Effector CD8-positive, alpha-beta T cell (primary cell): ENCODE measurements at regions not wholly inside any gene's neighbourhood (a gene's known extent, or its start where the extent isn't known, plus 50 kb on each side); places are given as distances from the start of the nearest gene placed in this dataset.
"Not testable (repeated sequence)": the region's sequence is repeated elsewhere in the genome, so short reads cannot be mapped to it uniquely, and the experiment has no call there.

Experiments
- DNase-seq: peaks from one replicate; lab custom pipeline; 2025; lab: John Stamatoyannopoulos, UW

DNA sequence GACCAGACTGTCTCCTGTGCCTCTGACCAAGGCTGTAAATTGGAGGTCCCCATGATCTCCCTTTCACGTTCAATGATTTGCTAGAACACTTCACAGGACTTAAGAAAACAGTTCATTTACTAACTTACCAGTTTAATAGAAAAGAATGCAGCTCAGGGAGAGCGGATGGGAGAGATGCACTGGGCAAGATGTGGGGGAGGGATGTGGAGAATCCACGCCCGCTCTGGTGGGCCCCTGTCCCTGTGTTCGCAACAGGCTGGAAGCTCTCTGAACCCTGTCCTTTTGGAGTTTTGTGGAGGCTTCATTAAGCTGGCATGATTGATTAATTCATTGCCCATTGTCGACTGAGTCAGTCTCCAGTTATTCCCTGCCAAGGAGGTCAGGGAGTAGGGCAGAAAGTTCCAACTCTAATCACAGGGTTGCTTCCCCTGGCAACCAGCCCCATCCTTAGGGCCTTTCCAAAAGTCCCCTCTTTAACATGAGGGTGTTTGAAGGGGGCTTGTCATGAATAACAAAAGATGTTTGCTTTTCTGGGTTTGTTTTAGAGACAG is 257.1 kb downstream of the ACKR3 start:
- no peak for DNase-seq

GRCh38 chr2:236827997-236828396 is 257.7 kb upstream of the COPS8 start:
- no peak for DNase-seq

- no peak for DNase-seq
These were observed 256.9 kb upstream of the COPS8 start for GRCh38 chr2:236828820-236829219.

DNA sequence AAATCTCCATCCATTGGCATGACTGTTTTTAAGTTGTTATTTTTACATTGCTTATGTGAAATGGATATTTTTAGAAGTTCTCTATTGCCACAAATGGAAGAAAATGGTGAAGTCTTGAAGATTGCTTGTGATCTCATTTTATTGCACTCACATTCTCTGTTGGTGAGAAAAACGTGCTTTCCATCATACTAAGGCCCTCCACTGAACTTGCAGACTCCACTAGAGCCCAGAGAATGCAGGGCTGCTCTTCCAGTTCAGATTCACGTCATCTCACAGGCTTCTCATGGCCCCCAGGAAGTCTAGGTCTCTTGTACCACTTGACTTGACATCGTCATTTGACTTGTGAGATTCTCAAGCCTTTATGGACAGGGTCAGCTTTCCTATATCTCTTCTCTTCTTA is 254.8 kb upstream of the COPS8 start:
- no peak for DNase-seq

DNA sequence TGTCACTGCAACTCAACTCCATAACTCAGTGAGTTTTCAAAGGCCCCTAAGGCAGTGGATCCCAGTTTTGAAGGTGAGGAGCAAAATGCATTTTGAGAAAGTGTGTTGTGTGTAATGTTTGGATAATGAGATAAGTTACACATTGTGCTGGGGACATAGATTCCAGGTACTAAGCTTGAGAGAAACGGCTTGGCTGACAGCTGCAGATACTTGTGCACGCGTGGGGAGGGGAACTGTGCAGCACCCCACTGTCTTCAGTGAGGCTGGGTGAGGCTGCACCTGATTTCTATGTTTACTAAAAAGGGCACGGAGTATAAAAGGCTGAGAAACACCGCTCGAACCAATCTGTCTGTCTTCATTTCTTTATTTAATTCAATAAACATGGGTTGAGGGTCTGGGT is 254.0 kb upstream of the COPS8 start:
- DNase-seq, result no peak

DNA sequence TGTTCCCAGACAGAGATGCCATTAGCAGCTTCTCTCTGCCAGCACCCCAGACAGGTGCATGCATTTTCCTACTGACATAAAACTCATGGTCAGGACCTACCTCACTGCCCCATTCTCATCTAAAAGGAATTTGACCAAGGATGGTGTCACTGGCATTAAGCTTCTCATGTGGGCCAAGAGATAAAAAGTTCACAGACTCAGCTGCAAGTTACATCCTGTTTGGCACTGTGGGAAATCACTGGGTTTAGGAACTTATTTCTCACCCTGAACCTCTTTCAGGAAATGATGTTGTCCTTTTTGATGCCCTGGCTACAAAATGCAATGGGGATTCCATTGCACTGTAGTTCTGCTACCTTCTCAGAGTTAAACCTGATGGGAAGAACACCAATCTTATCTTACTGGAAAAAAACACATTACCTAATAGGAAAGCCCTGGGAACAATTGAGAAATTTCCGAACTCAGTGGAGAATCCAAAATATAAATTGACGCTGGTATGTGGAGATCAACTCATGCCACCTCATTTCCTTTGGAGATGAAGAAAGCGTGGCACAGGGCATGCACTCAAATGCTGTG is 252.1 kb upstream of the COPS8 start:
- DNase-seq, result no peak

- DNase-seq, result no peak
These were observed 251.4 kb upstream of the COPS8 start for GRCh38 chr2:236834284-236834683.

DNA sequence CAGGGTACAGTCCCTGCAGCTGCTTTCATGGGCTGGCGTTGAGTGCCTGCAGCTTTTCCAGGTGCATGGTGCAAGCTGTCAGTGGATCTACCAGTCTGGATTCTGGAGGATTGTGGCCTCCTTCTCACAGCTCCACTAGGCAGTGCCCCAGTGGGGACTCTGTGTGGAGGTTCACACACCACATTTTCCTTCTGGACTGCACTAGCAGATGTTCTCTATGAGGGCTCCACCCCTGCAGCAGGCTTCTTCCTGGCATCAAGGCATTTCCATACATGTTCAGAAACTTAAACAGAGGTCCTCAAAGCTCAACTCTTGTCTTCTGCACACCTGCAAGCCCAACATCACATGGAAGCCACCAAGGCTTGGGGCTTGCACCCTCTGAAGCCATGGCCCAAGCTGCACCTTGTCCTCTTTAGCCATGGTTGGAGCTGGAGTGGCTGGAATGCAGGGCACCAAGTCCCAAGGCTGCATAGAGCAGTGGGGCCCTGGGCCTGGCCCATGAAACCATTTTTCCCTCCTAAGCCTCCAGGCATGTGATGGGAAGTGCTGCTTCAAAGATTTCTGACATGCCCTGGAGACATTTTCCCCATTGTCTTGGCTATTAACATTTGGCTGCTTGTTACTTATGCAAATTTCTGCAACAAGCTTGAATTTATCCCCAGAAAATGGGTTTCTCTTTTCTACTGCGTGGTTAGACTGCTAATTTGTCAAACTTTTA is 250.2 kb upstream of the COPS8 start:
- no peak for DNase-seq

GRCh38 chr2:236836028-236836427 is 249.7 kb upstream of the COPS8 start:
- not testable (repeated sequence) for DNase-seq

DNA sequence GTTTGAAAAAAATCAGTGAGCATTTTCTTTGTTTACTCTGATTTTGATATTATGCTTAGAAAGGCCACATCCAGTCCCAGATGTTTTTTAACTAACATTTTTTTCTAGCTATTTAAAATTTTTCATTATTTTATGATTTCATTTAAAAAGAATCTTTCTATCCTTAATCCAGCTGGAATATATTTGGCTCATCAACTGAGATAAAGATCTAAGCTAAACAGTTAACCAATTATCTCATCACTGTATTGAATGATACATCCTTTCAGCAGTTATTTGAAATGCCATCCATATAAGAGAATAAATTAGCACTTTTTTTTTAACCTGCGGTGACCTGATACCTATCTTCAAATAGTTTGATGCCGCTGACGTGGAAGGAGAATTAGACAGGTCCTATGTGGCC is 245.5 kb upstream of the COPS8 start:
- DNase-seq, result no peak

- DNase-seq, result no peak
These were observed 244.8 kb upstream of the COPS8 start for GRCh38 chr2:236840857-236841256.

GRCh38 chr2:236841389-236841788 is 244.3 kb upstream of the COPS8 start:
- DNase-seq, result no peak

DNA sequence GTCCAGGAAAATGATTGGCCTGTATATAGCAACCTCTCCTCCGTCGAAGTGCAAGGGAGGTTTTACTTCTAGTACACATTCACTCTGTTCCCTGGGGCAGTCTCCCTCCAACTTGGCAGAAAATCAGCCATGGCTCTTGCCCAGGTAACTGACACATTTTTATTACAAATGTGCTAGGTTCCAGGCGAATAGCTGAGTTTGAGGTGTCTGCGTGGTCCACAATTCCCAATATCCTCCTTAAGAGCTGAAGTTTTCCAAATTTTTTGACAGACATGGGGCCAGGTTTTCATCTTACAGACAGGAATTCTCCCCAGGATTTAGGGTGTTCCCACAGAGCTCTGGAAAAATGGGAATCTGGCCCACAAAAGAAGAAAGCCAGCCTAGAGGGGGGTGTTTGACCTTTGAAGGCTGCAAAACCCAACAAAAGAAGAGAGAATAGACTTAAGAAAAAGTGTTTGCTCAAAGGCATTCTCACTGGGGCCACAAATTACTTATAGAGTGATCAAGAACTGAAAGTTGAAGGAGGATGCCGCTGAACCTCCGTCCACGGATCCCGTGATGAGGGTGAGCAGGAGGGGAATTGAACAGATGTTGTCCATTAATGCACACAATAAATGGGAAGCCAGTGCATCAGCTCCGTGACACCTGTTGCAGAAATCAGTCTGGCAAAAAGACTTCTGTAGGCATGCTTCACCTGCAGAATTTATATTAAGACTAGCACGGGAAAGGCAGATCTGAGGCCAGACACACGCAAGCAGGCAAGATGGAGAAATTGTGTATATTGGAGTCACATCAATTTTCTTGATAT is 242.3 kb upstream of the COPS8 start:
- DNase-seq, result no peak

GRCh38 chr2:236844711-236845110 is 241.0 kb upstream of the COPS8 start:
- DNase-seq, result no peak

- no peak for DNase-seq
These were observed 238.7 kb upstream of the COPS8 start for GRCh38 chr2:236847023-236847422.

GRCh38 chr2:236847538-236848263 is 238.0 kb upstream of the COPS8 start:
- DNase-seq, result no peak

DNA sequence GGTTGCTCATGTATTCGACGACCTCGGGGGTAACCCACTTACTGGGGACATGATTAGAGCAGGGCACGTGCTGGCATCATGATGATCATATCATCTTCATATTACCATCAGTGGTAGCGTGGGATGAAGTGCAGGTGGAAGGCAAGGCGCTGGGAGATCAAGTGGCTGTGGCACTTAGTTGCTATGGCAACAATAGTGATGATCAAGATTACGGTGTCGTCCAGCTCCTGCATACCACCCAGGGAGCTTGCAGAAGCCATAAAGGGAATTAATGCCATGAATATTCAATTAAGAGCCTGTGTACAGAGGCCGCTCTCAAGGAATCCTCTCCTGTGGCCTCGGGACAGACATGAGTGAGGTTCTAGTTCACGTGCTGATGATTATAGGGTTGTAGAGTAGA is 237.2 kb upstream of the COPS8 start:
- DNase-seq, result no peak

- DNase-seq, result no peak
These were observed 236.2 kb upstream of the COPS8 start for GRCh38 chr2:236849508-236849907.

- DNase-seq, result no peak
These were observed 235.7 kb upstream of the COPS8 start for GRCh38 chr2:236849940-236850339.

GRCh38 chr2:236851187-236851586 is 234.5 kb upstream of the COPS8 start:
- DNase-seq, result no peak

DNA sequence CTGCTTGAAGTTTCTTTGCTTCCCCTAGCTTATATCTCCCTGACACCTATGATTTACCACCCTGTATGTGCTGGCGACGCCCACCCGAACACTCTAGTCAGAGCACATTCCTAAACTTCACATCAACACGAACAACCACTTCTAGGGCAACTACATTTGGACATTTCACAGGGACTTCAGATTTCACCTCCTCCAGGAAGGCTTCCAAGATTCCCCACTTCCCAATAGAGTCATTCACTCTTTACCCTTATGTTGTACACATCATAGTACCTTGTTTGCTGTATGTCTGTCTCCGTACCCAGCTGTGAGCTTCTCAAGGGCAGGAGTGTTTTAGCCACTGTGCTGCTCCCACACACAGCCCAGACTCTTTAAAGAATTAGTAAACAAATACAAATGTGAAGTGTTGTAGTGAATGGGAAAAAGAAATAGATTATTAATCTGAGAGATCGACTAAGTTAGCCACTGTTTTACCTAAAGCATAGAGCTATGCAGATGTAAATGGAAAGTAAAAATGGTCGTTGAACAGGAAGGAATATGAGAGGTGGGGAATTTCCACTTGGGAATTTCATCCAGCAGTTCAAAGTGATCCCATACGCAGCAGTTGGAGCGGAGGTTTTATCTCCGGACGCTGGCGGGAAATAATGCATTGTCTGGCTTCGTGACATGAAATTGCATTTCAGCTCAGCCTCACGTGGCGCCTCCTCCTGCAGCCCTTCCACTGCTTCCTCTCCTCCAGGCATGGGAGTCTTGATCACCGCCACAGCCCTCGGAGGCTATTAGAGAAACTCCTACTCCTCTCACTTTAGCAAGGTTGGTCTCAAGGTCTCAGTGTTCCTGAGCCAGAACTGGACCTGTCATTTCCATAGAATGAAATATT is 233.4 kb upstream of the COPS8 start:
- no peak for DNase-seq
